HG02885 (cell line): ENCODE measurements at regions not wholly inside any gene's neighbourhood (a gene's known extent, or its start where the extent isn't known, plus 50 kb on each side); places are given as distances from the start of the nearest gene placed in this dataset.
A peak's percentile ranks its signal among the peaks of the same experiment; 100 is the strongest.
"Not testable (repeated sequence)": the region's sequence is repeated elsewhere in the genome, so short reads cannot be mapped to it uniquely, and the experiment has no call there.

Experiments
- ATAC-seq: cut with Tn5 transposase; IDR thresholded peaks from one replicate; pipeline ENCODE4 v1.9.1; 2021; ENCODE audit warnings: mild to moderate bottlenecking; ENCODE audit not compliant: unreplicated experiment, poor library complexity

GRCh38 chr10:52979295-52979990, 206.9 kb upstream of the MBL2 start:
- no peak for ATAC-seq

GRCh38 chr10:52977581-52977980, 205.0 kb upstream of the MBL2 start:
- no peak for ATAC-seq

- no peak for ATAC-seq
Measured at GRCh38 chr10:52967806-52968795, 195.5 kb upstream of the MBL2 start.

GRCh38 chr10:52966904-52967303, 194.3 kb upstream of the MBL2 start:
- ATAC-seq, result no peak

- ATAC-seq, result peak; percentile 96
Measured at GRCh38 chr10:52965938-52966401, 193.4 kb upstream of the MBL2 start.

GRCh38 chr10:52965509-52965908, 192.9 kb upstream of the MBL2 start:
- ATAC-seq, result peak; percentile 2

GRCh38 chr10:52961323-52961722, 188.7 kb upstream of the MBL2 start:
- ATAC-seq, result no peak

- ATAC-seq, result no peak
Measured at GRCh38 chr10:52959810-52960209, 187.2 kb upstream of the MBL2 start.

GRCh38 chr10:52956861-52957260, 184.3 kb upstream of the MBL2 start:
- no peak for ATAC-seq

- no peak for ATAC-seq
Measured at GRCh38 chr10:52956461-52956860, 183.9 kb upstream of the MBL2 start.

GRCh38 chr10:52955337-52955736, 182.8 kb upstream of the MBL2 start:
- ATAC-seq, result no peak

- no peak for ATAC-seq
Measured at GRCh38 chr10:52954407-52954806, 181.8 kb upstream of the MBL2 start.

GRCh38 chr10:52952391-52953055, 179.9 kb upstream of the MBL2 start:
- no peak for ATAC-seq

GRCh38 chr10:52951824-52952223, 179.2 kb upstream of the MBL2 start:
- ATAC-seq, result peak; percentile 91

- no peak for ATAC-seq
Measured at GRCh38 chr10:52950578-52950977, 178.0 kb upstream of the MBL2 start.

- no peak for ATAC-seq
Measured at GRCh38 chr10:52949899-52950298, 177.3 kb upstream of the MBL2 start.

- no peak for ATAC-seq
Measured at GRCh38 chr10:52946486-52946885, 173.9 kb upstream of the MBL2 start.

GRCh38 chr10:52945521-52945920, 172.9 kb upstream of the MBL2 start:
- ATAC-seq, result not testable (repeated sequence)

GRCh38 chr10:52940921-52941320, 168.3 kb upstream of the MBL2 start:
- ATAC-seq, result no peak

GRCh38 chr10:52939894-52940293, 167.3 kb upstream of the MBL2 start:
- ATAC-seq, result no peak

- no peak for ATAC-seq
Measured at GRCh38 chr10:52933748-52934147, 161.2 kb upstream of the MBL2 start.
